ENCODE measurements at regions not wholly inside any gene's neighbourhood (a gene's known extent, or its start where the extent isn't known, plus 50 kb on each side); places are given as distances from the start of the nearest gene placed in this dataset.

DNA sequence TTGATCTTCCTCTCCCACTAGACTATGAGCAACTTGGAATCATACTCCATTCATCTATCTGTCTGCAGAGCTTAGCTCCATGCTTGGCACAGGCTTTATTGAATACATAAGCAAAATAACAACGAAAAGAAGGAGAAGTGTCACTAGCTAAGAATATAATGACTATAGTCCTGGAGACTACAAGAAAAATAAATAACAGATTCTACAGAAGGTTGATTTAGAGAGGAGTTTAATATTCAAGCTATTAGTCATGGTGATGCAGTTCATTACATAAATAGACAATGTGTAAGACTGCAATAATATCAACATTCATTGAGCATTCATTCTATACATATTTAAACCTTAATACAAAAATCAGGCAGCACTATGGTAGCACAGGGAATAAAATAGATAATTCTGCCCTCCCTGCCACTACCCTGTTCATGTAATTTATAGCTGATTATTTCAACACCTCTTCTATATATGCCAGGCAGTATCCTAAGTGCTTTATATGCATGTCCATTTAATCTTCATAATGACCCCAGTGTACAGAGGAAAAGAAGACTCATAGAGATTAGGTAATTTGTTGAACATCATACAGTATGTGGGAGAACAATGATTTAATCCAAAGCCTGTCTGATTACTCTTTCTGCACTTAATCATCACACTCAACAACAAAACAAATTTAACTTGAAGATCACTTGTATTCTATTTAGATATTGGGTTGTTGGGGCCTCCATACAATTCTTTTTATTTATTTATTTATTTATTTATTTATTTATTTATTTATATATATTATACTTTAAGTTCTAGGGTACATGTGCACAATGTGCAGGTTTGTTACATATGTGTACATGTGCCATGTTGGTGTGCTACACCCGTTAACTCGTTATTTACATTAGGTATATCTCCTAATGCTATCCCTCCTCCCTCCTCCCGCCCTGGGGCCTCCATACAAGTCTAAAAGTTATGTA is 165.3 kb downstream of the RNF152 start:
- H3K36me3 ChIP-seq (ENCODE audit: control insufficient read depth in 2 of 2, extremely low read depth in 1 of 2, insufficient read depth in 2 of 2, low read length in 2 of 2), result no peaks in the 10 kb centered on the region
- no peaks in the 10 kb centered on the region for H3K9me3 ChIP-seq (ENCODE audit: control insufficient read depth, low read depth, low read length)
- no peaks in the 10 kb centered on the region for H3K9me1 ChIP-seq (ENCODE audit: control insufficient read depth, extremely low read depth, insufficient read depth, low read length)
- H3K27me3 ChIP-seq (ENCODE audit: control insufficient read depth, extremely low read depth, insufficient read depth, low read length), result no peaks in the 10 kb centered on the region
- no peak overlapping the region for H3K4me2 ChIP-seq (ENCODE audit: control insufficient read depth, extremely low read depth, insufficient read depth, low read depth, low read length)
- TF ChIP-seq EZH2 (IDR thresholded peaks at IDR 0.05; ENCODE audit: low read length), result no peak
- TF ChIP-seq, protein P1, sequence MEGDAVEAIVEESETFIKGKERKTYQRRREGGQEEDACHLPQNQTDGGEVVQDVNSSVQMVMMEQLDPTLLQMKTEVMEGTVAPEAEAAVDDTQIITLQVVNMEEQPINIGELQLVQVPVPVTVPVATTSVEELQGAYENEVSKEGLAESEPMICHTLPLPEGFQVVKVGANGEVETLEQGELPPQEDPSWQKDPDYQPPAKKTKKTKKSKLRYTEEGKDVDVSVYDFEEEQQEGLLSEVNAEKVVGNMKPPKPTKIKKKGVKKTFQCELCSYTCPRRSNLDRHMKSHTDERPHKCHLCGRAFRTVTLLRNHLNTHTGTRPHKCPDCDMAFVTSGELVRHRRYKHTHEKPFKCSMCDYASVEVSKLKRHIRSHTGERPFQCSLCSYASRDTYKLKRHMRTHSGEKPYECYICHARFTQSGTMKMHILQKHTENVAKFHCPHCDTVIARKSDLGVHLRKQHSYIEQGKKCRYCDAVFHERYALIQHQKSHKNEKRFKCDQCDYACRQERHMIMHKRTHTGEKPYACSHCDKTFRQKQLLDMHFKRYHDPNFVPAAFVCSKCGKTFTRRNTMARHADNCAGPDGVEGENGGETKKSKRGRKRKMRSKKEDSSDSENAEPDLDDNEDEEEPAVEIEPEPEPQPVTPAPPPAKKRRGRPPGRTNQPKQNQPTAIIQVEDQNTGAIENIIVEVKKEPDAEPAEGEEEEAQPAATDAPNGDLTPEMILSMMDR (optimal IDR thresholded peaks at IDR 0.05 in 1 of 3, IDR thresholded peaks at IDR 0.05 in 1 of 3, conservative IDR thresholded peaks at IDR 0.05 in 1 of 3; ENCODE audit: extremely low read depth in 1 of 3, insufficient read depth in 2 of 3, low read length in 3 of 3), result no peak
- no peak overlapping the region for H3K27ac ChIP-seq (ENCODE audit: control insufficient read depth, insufficient read depth, low read length)
- H3K79me2 ChIP-seq (ENCODE audit: control insufficient read depth, insufficient read depth, low read length), result no peaks in the 10 kb centered on the region
- FAIRE-seq (no peak), DNase-seq (ENCODE audit: low read depth, low spot score) (no peak)
- no peak overlapping the region for H2AFZ ChIP-seq (ENCODE audit: control insufficient read depth, low read length)
- H3K9ac ChIP-seq (ENCODE audit: control insufficient read depth, extremely low read depth, insufficient read depth, low read length), result no peak overlapping the region
- no peak overlapping the region for H3K4me3 ChIP-seq (ENCODE audit: control insufficient read depth in 2 of 3, extremely low read depth in 1 of 3, insufficient read depth in 2 of 3, low read depth in 1 of 3, low read length in 3 of 3)
- no peaks in the 10 kb centered on the region for H3K4me1 ChIP-seq (ENCODE audit: control insufficient read depth, extremely low read depth, insufficient read depth, low read length)
- H4K20me1 ChIP-seq (ENCODE audit: control insufficient read depth, extremely low read depth, insufficient read depth, low read length), result no peaks in the 10 kb centered on the region
- dilution Hi-C loops (cut with MboI; ENCODE audit: extremely low pct_ligation_motif_present, low sequenced_read_pairs), result no loop called here

DNA sequence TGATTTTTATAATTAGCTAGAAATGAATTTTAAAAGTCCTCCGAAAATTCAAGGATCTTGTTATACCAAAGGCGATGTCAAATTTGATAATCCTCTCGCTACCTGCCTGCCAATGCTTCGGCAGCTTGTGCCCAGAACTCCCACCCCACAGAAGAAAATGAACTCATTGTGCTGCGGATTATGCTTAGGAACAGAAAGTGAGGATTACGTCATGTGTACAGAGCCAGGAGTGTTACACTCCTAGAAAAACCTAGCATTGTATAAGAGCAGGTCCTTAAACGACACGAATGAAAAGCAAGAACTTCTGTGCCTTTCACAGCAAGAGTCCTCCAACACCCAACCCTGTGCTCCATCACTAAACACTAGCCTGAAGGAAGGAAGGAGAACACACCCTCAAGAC is 168.3 kb downstream of the RNF152 start:
- Histone ChIP-seq H3K27ac (ENCODE audit: control insufficient read depth, insufficient read depth, low read length) (no peak overlapping the region), H3K27me3 (ENCODE audit: control insufficient read depth, extremely low read depth, insufficient read depth, low read length) (no peaks in the 10 kb centered on the region), H4K20me1 (ENCODE audit: control insufficient read depth, extremely low read depth, insufficient read depth, low read length) (no peaks in the 10 kb centered on the region), H3K9me1 (ENCODE audit: control insufficient read depth, extremely low read depth, insufficient read depth, low read length) (no peaks in the 10 kb centered on the region), H3K4me2 (ENCODE audit: control insufficient read depth, extremely low read depth, insufficient read depth, low read depth, low read length) (no peak overlapping the region), H3K9me3 (ENCODE audit: control insufficient read depth, low read depth, low read length) (no peaks in the 10 kb centered on the region), H3K4me1 (ENCODE audit: control insufficient read depth, extremely low read depth, insufficient read depth, low read length) (no peaks in the 10 kb centered on the region), H2AFZ (ENCODE audit: control insufficient read depth, low read length) (no peak overlapping the region), H3K36me3 (ENCODE audit: control insufficient read depth in 2 of 2, extremely low read depth in 1 of 2, insufficient read depth in 2 of 2, low read length in 2 of 2) (no peaks in the 10 kb centered on the region), H3K4me3 (ENCODE audit: control insufficient read depth in 2 of 3, extremely low read depth in 1 of 3, insufficient read depth in 2 of 3, low read depth in 1 of 3, low read length in 3 of 3) (no peak overlapping the region), H3K79me2 (ENCODE audit: control insufficient read depth, insufficient read depth, low read length) (no peaks in the 10 kb centered on the region), H3K9ac (ENCODE audit: control insufficient read depth, extremely low read depth, insufficient read depth, low read length) (no peak overlapping the region)
- no peak for TF ChIP-seq EZH2 (IDR thresholded peaks at IDR 0.05; ENCODE audit: low read length)
- TF ChIP-seq, protein P1 (optimal IDR thresholded peaks at IDR 0.05 in 1 of 3, IDR thresholded peaks at IDR 0.05 in 1 of 3, conservative IDR thresholded peaks at IDR 0.05 in 1 of 3; ENCODE audit: extremely low read depth in 1 of 3, insufficient read depth in 2 of 3, low read length in 3 of 3), result no peak
- no peak for FAIRE-seq
- dilution Hi-C loops (cut with MboI; ENCODE audit: extremely low pct_ligation_motif_present, low sequenced_read_pairs), result no loop called here
- DNase-seq (ENCODE audit: low read depth, low spot score), result no peak

Measured in keratinocyte (primary cell).